HEK293 (cell line): ENCODE measurements at regions not wholly inside any gene's neighbourhood (a gene's known extent, or its start where the extent isn't known, plus 50 kb on each side); places are given as distances from the start of the nearest gene placed in this dataset.

ENCODE experiments used
- HOXD13 ChIP-seq: sonication (generic); formaldehyde crosslinking; IDR thresholded peaks from 2 replicates; pipeline ENCODE4 v1.8.0; 2022; ENCODE audit warnings: missing genetic modification reagents, borderline replicate concordance
- TF ChIP-seq, protein P1 (sequence below): fragments of 450-650 bp; formaldehyde crosslinking; IDR thresholded peaks from 2 replicates; pipeline ENCODE4 v1.5.1; 2016; ENCODE audit warnings: missing biosample characterization, missing genetic modification characterization

- TF ChIP-seq, protein P1, sequence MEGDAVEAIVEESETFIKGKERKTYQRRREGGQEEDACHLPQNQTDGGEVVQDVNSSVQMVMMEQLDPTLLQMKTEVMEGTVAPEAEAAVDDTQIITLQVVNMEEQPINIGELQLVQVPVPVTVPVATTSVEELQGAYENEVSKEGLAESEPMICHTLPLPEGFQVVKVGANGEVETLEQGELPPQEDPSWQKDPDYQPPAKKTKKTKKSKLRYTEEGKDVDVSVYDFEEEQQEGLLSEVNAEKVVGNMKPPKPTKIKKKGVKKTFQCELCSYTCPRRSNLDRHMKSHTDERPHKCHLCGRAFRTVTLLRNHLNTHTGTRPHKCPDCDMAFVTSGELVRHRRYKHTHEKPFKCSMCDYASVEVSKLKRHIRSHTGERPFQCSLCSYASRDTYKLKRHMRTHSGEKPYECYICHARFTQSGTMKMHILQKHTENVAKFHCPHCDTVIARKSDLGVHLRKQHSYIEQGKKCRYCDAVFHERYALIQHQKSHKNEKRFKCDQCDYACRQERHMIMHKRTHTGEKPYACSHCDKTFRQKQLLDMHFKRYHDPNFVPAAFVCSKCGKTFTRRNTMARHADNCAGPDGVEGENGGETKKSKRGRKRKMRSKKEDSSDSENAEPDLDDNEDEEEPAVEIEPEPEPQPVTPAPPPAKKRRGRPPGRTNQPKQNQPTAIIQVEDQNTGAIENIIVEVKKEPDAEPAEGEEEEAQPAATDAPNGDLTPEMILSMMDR (tag by site-specific recombination), result no peak
- no peak for TF ChIP-seq HOXD13
Measured at GRCh38 chr11:26847459-26847858, 125.6 kb upstream of the SLC5A12 start.
